Smooth muscle cell (in vitro differentiated cells): ENCODE measurements at regions not wholly inside any gene's neighbourhood (a gene's known extent, or its start where the extent isn't known, plus 50 kb on each side); places are given as distances from the start of the nearest gene placed in this dataset.

Experiments used
- DNase-seq: peaks from one replicate; lab custom pipeline; 2025; ENCODE audit not compliant: unreplicated experiment; lab: John Stamatoyannopoulos, UW
- H2AFZ ChIP-seq: fragments of 200-600 bp; sonication (generic); 2 replicates; pipeline ENCODE4 v1.6.0; 2016; ENCODE audit warnings: antibody characterized with exemption, low read depth, mild to moderate bottlenecking
- H3F3A ChIP-seq: fragments of 200-600 bp; sonication (generic); 2 replicates; pipeline ENCODE4 v1.6.0; 2017; ENCODE audit warnings: antibody characterized with exemption, low read depth
- H3K27ac ChIP-seq: fragments of 200-600 bp; sonication (generic); 2 replicates; pipeline ENCODE4 v1.5.1; 2016; ENCODE audit warnings: low read depth, mild to moderate bottlenecking
- H3K27me3 ChIP-seq: fragments of 200-600 bp; sonication (generic); 2 replicates; pipeline ENCODE4 v1.6.1; 2016; ENCODE audit warnings: low read depth, mild to moderate bottlenecking
- H3K36me3 ChIP-seq: fragments of 200-600 bp; sonication (generic); 2 replicates; pipeline ENCODE4 v1.5.1; 2016; ENCODE audit warnings: low read depth
- H3K4me1 ChIP-seq: fragments of 200-600 bp; sonication (generic); 2 replicates; pipeline ENCODE4 v1.5.1; 2016; ENCODE audit warnings: low read depth
- H3K4me2 ChIP-seq: fragments of 200-600 bp; sonication (generic); 2 replicates; pipeline ENCODE4 v1.6.0; 2016; ENCODE audit warnings: mild to moderate bottlenecking
- H3K4me3 ChIP-seq: fragments of 200-600 bp; sonication (generic); 2 replicates; pipeline ENCODE4 v1.5.1; 2016; ENCODE audit warnings: mild to moderate bottlenecking
- H3K79me2 ChIP-seq: fragments of 200-600 bp; sonication (generic); 2 replicates; pipeline ENCODE4 v1.6.0; 2016; ENCODE audit warnings: low read depth, mild to moderate bottlenecking
- H3K9ac ChIP-seq: fragments of 200-600 bp; sonication (generic); 2 replicates; pipeline ENCODE4 v1.6.0; 2016; ENCODE audit warnings: low read depth
- H3K9me3 ChIP-seq: fragments of 200-600 bp; sonication (generic); replicated peaks from 2 replicates; pipeline ENCODE4 v1.5.1; 2016; ENCODE audit warnings: low read depth
- H4K20me1 ChIP-seq: fragments of 200-600 bp; sonication (generic); 2 replicates; pipeline ENCODE4 v1.6.0; 2016; ENCODE audit warnings: low read depth
- WGBS: methylation state at CpG from one replicate; pipeline ENCODE4 v1.1.7; 2016; ENCODE audit warnings: low lambda C conversion rate; 5-methylcytosine and 5-hydroxymethylcytosine counted together
- TF ChIP-seq, protein P1 (sequence below): fragments of 200-600 bp; sonication (generic); IDR thresholded peaks from 2 replicates; pipeline ENCODE4 v1.5.1; 2017; ENCODE audit warnings: borderline replicate concordance, mild to moderate bottlenecking, antibody characterized with exemption; ENCODE audit not compliant: insufficient read depth, poor library complexity, severe bottlenecking

DNA sequence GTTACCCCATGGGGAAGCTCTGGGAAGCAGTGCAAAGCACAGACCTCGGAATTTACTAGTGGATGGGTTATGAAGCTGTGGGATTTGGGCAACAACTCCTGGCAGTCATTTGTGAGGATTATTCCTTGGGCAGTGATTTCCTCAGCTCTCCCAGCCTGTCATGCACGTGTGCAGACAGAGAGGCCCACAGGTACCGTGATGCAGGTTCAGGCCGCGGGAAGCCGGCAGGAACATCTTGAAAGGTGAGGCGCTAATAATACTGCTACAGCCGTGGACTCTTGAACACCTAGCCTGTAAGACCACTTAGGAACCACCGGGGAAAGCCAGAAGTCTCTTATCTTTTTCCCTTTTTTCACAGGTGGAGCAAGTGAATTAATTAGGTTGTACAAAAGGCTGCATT lies 80.2 kb upstream of the CPHXL start:
- Histone ChIP-seq H3K4me2 (no peak overlapping the region), H2AFZ (no peak overlapping the region), H3K36me3 (no peaks in the 10 kb centered on the region), H3K9ac (no peak overlapping the region), H3K79me2 (no peaks in the 10 kb centered on the region), H3K4me3 (no peak overlapping the region), H3K4me1 (no peaks in the 10 kb centered on the region), H3K27me3 (peaks cover 4% of the 10 kb centered on the region), H3F3A (no peaks in the 10 kb centered on the region), H4K20me1 (no peaks in the 10 kb centered on the region), H3K9me3 (no peaks in the 10 kb centered on the region), H3K27ac (no peak overlapping the region)
- 91% methylated on average over 9 of the region's 9 CpGs for WGBS
- DNase-seq, result no peak
- TF ChIP-seq, protein P1, sequence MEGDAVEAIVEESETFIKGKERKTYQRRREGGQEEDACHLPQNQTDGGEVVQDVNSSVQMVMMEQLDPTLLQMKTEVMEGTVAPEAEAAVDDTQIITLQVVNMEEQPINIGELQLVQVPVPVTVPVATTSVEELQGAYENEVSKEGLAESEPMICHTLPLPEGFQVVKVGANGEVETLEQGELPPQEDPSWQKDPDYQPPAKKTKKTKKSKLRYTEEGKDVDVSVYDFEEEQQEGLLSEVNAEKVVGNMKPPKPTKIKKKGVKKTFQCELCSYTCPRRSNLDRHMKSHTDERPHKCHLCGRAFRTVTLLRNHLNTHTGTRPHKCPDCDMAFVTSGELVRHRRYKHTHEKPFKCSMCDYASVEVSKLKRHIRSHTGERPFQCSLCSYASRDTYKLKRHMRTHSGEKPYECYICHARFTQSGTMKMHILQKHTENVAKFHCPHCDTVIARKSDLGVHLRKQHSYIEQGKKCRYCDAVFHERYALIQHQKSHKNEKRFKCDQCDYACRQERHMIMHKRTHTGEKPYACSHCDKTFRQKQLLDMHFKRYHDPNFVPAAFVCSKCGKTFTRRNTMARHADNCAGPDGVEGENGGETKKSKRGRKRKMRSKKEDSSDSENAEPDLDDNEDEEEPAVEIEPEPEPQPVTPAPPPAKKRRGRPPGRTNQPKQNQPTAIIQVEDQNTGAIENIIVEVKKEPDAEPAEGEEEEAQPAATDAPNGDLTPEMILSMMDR, result no peak

DNA sequence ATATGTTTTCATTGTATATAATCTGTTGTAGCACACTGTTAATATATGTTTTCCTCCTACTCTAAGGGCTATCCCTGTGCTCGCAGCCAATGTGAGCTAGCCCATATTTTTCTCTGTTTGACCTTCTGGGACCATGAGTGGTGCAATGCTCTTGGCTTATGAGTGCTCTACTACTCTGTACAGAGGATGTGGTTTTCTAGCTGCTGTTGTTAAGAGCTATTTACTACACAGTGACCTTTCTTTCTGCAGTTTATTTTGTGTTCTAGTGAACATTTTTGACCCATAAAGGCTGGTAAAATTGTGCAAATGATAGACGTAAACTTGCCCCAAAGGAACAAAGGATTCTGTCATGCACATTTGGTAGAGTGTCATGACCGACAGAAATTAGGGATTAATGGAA lies 84.1 kb upstream of the CPHXL start:
- H3K9me3 ChIP-seq, result no peaks in the 10 kb centered on the region
- H3F3A ChIP-seq, result no peaks in the 10 kb centered on the region
- no peaks in the 10 kb centered on the region for H3K27me3 ChIP-seq
- H3K36me3 ChIP-seq, result no peaks in the 10 kb centered on the region
- no peak overlapping the region for H3K4me2 ChIP-seq
- no peak for DNase-seq
- TF ChIP-seq, protein P1, result no peak
- no peak overlapping the region for H3K9ac ChIP-seq
- H2AFZ ChIP-seq, result no peak overlapping the region
- H4K20me1 ChIP-seq, result no peaks in the 10 kb centered on the region
- WGBS, result 83% methylated on average over 3 of the region's 3 CpGs
- no peaks in the 10 kb centered on the region for H3K4me1 ChIP-seq
- no peaks in the 10 kb centered on the region for H3K79me2 ChIP-seq
- no peak overlapping the region for H3K4me3 ChIP-seq
- H3K27ac ChIP-seq, result no peak overlapping the region

DNA sequence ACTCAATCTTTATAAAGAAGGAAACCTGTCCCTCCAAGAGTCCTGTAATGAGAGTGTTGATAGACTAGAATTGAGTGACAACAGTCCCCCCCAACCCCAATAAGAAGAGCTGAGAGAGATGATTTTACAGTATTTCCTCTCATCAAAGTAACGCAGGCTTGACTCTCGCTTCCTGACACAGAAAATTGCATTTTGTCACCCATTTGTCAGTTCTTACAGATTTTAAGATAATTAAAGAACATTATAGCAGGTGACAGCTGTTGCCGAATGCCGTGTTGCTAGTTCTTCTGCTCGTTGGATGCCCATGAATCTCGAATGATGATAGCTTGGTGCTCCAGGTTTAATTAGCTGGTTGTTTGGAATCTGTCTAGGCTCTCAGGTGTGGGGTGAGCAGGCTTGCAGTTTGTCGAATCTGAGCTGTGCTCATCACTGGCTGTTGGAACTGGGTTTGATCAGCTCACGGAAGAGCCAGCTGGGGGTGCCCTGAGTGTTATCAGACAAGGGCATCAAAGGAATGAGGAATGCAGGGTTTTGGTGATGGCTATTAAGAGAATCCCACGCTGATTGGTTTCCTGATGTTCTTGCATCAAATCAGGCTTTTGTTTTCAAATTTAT lies 84.8 kb upstream of the CPHXL start:
- no peaks in the 10 kb centered on the region for H3K27me3 ChIP-seq
- no peak overlapping the region for H2AFZ ChIP-seq
- H3K9me3 ChIP-seq, result no peaks in the 10 kb centered on the region
- H3K36me3 ChIP-seq, result no peaks in the 10 kb centered on the region
- no peak for DNase-seq
- no peaks in the 10 kb centered on the region for H4K20me1 ChIP-seq
- no peak overlapping the region for H3K9ac ChIP-seq
- no peak overlapping the region for H3K27ac ChIP-seq
- H3F3A ChIP-seq, result no peaks in the 10 kb centered on the region
- no peak overlapping the region for H3K4me3 ChIP-seq
- WGBS, result 81% methylated on average over 9 of the region's 9 CpGs
- no peak overlapping the region for H3K4me2 ChIP-seq
- TF ChIP-seq, protein P1, result no peak
- no peaks in the 10 kb centered on the region for H3K79me2 ChIP-seq
- H3K4me1 ChIP-seq, result no peaks in the 10 kb centered on the region

DNA sequence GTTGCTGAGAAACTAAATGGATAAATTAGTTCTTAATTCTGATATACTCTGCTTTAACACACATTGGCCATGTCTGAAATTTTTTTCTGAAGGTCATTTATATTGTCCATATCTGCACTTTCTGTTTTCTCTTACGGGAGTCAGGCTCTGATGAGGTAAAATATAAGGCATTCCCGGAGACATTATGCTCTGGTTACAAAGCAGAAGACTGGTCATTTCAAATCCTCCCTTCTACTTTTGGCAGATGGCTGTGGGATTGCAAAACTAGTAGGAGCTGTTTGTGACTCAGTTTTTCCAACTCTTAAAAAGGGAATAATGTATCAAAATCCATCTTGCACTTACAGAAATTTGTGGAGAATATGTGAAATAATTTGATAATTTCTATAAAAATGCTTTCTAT lies 92.2 kb upstream of the CPHXL start:
- H4K20me1 ChIP-seq, result no peaks in the 10 kb centered on the region
- H3K79me2 ChIP-seq, result no peaks in the 10 kb centered on the region
- 25% methylated on average over 2 of the region's 2 CpGs for WGBS
- no peak overlapping the region for H2AFZ ChIP-seq
- no peaks in the 10 kb centered on the region for H3K4me1 ChIP-seq
- no peak overlapping the region for H3K4me3 ChIP-seq
- H3K27ac ChIP-seq, result no peak overlapping the region
- H3K27me3 ChIP-seq, result no peaks in the 10 kb centered on the region
- H3K9ac ChIP-seq, result no peak overlapping the region
- no peak for DNase-seq
- H3F3A ChIP-seq, result no peaks in the 10 kb centered on the region
- peak overlapping the region; percentile 25 for H3K4me2 ChIP-seq
- no peaks in the 10 kb centered on the region for H3K36me3 ChIP-seq
- TF ChIP-seq, protein P1, result no peak
- H3K9me3 ChIP-seq, result no peaks in the 10 kb centered on the region
